Skeletal muscle satellite cell (primary cell): ENCODE measurements at regions not wholly inside any gene's neighbourhood (a gene's known extent, or its start where the extent isn't known, plus 50 kb on each side); places are given as distances from the start of the nearest gene placed in this dataset.

Experiments used
- H3K27me3 ChIP-seq: 2 replicates; pipeline ENCODE4 v1.7.0; 2013; ENCODE audit warnings: low read length; ENCODE audit not compliant: control insufficient read depth, insufficient read depth
- H3K36me3 ChIP-seq: 2 replicates; pipeline ENCODE4 v1.7.0; 2013; ENCODE audit warnings: mild to moderate bottlenecking, control low read depth, low read length; ENCODE audit not compliant: insufficient read depth
- H3K4me1 ChIP-seq: 2 replicates; pipeline ENCODE4 v1.7.0; 2013; ENCODE audit warnings: low read length; ENCODE audit not compliant: control insufficient read depth, insufficient read depth
- H3K4me2 ChIP-seq: 2 replicates; pipeline ENCODE4 v1.7.0; 2013; ENCODE audit warnings: mild to moderate bottlenecking, low read length
- H3K4me3 ChIP-seq: 2 replicates; pipeline ENCODE4 v1.7.0; 2013; ENCODE audit warnings: low read length
- H3K9ac ChIP-seq: 2 replicates; pipeline ENCODE4 v1.7.0; 2013; ENCODE audit warnings: mild to moderate bottlenecking, low read depth, low read length, moderate library complexity
- H3K9me3 ChIP-seq: replicated peaks from 2 replicates; pipeline ENCODE4 v1.7.0; 2013; ENCODE audit warnings: mild to moderate bottlenecking, control low read depth, low read length

GRCh38 chr2:12816379-12817306 lies 99.9 kb downstream of the TRIB2 start:
- no peak overlapping the region for H3K4me3 ChIP-seq
- peaks cover 34% of the 10 kb centered on the region for H3K4me1 ChIP-seq
- no peak overlapping the region for H3K9ac ChIP-seq
- no peak overlapping the region for H3K4me2 ChIP-seq
- no peaks in the 10 kb centered on the region for H3K27me3 ChIP-seq
- H3K9me3 ChIP-seq: no peaks in the 10 kb centered on the region
- no peaks in the 10 kb centered on the region for H3K36me3 ChIP-seq

GRCh38 chr2:12817870-12818269 lies 101.1 kb downstream of the TRIB2 start:
- no peak overlapping the region for H3K4me2 ChIP-seq
- H3K9ac ChIP-seq: no peak overlapping the region
- H3K36me3 ChIP-seq: no peaks in the 10 kb centered on the region
- peaks cover 36% of the 10 kb centered on the region for H3K4me1 ChIP-seq
- H3K4me3 ChIP-seq: no peak overlapping the region
- no peaks in the 10 kb centered on the region for H3K27me3 ChIP-seq
- H3K9me3 ChIP-seq: no peaks in the 10 kb centered on the region

- Histone ChIP-seq H3K4me3 (no peak overlapping the region), H3K9ac (peak overlapping the region; percentile 56), H3K4me1 (peaks cover 36% of the 10 kb centered on the region), H3K4me2 (peak overlapping the region; percentile 30), H3K36me3 (no peaks in the 10 kb centered on the region), H3K27me3 (no peaks in the 10 kb centered on the region), H3K9me3 (no peaks in the 10 kb centered on the region)
Observed at GRCh38 chr2:12818416-12819102, 101.8 kb downstream of the TRIB2 start.

GRCh38 chr2:12819103-12819475 lies 102.4 kb downstream of the TRIB2 start:
- Histone ChIP-seq H3K4me3 (peak overlapping the region; percentile 26), H3K4me2 (peak overlapping the region; percentile 64), H3K4me1 (peaks cover 37% of the 10 kb centered on the region), H3K36me3 (no peaks in the 10 kb centered on the region), H3K9ac (peak overlapping the region; percentile 82), H3K9me3 (no peaks in the 10 kb centered on the region), H3K27me3 (no peaks in the 10 kb centered on the region)

GRCh38 chr2:12819721-12820120 lies 103.0 kb downstream of the TRIB2 start:
- peak overlapping the region; percentile 64 for H3K4me2 ChIP-seq
- peak overlapping the region; percentile 26 for H3K4me3 ChIP-seq
- H3K9me3 ChIP-seq: no peaks in the 10 kb centered on the region
- no peaks in the 10 kb centered on the region for H3K36me3 ChIP-seq
- H3K4me1 ChIP-seq: peaks cover 44% of the 10 kb centered on the region
- no peaks in the 10 kb centered on the region for H3K27me3 ChIP-seq
- H3K9ac ChIP-seq: peak overlapping the region; percentile 82

- H3K4me1 ChIP-seq: peaks cover 43% of the 10 kb centered on the region
Observed at GRCh38 chr2:12821656-12822055, 104.9 kb downstream of the TRIB2 start.

GRCh38 chr2:12824351-12824777 lies 107.6 kb downstream of the TRIB2 start:
- Histone ChIP-seq H3K36me3 (no peaks in the 10 kb centered on the region), H3K9me3 (no peaks in the 10 kb centered on the region), H3K4me1 (peaks cover 30% of the 10 kb centered on the region), H3K9ac (no peak overlapping the region), H3K4me2 (peak overlapping the region; percentile 23), H3K27me3 (no peaks in the 10 kb centered on the region), H3K4me3 (no peak overlapping the region)

More at GRCh38 chr2:12821656-12822055, 104.9 kb downstream of the TRIB2 start:
- Histone ChIP-seq H3K9me3 (no peaks in the 10 kb centered on the region), H3K4me3 (no peak overlapping the region), H3K27me3 (no peaks in the 10 kb centered on the region), H3K36me3 (no peaks in the 10 kb centered on the region), H3K9ac (no peak overlapping the region), H3K4me2 (no peak overlapping the region)

- no peaks in the 10 kb centered on the region for H3K36me3 ChIP-seq
- no peak overlapping the region for H3K4me3 ChIP-seq
- no peaks in the 10 kb centered on the region for H3K27me3 ChIP-seq
- no peak overlapping the region for H3K9ac ChIP-seq
- H3K4me1 ChIP-seq: peaks cover 25% of the 10 kb centered on the region
- H3K4me2 ChIP-seq: peak overlapping the region; percentile 23
- H3K9me3 ChIP-seq: no peaks in the 10 kb centered on the region
Observed at GRCh38 chr2:12824778-12825379, 108.1 kb downstream of the TRIB2 start.

GRCh38 chr2:12826781-12827180 lies 110.0 kb downstream of the TRIB2 start:
- H3K4me2 ChIP-seq: no peak overlapping the region
- peaks cover 13% of the 10 kb centered on the region for H3K4me1 ChIP-seq
- no peaks in the 10 kb centered on the region for H3K27me3 ChIP-seq
- no peaks in the 10 kb centered on the region for H3K36me3 ChIP-seq
- no peak overlapping the region for H3K4me3 ChIP-seq
- no peak overlapping the region for H3K9ac ChIP-seq
- H3K9me3 ChIP-seq: no peaks in the 10 kb centered on the region

GRCh38 chr2:12827721-12828120 lies 111.0 kb downstream of the TRIB2 start:
- Histone ChIP-seq H3K4me1 (peaks cover 13% of the 10 kb centered on the region), H3K4me2 (no peak overlapping the region), H3K27me3 (no peaks in the 10 kb centered on the region), H3K36me3 (no peaks in the 10 kb centered on the region), H3K9me3 (no peaks in the 10 kb centered on the region), H3K4me3 (no peak overlapping the region), H3K9ac (no peak overlapping the region)

GRCh38 chr2:12828980-12829379 lies 112.2 kb downstream of the TRIB2 start:
- Histone ChIP-seq H3K9me3 (no peaks in the 10 kb centered on the region), H3K27me3 (no peaks in the 10 kb centered on the region), H3K4me3 (no peak overlapping the region), H3K4me2 (no peak overlapping the region), H3K9ac (no peak overlapping the region), H3K4me1 (peaks cover 12% of the 10 kb centered on the region), H3K36me3 (no peaks in the 10 kb centered on the region)
